ENCODE measurements at regions not wholly inside any gene's neighbourhood (a gene's known extent, or its start where the extent isn't known, plus 50 kb on each side); places are given as distances from the start of the nearest gene placed in this dataset.

DNA sequence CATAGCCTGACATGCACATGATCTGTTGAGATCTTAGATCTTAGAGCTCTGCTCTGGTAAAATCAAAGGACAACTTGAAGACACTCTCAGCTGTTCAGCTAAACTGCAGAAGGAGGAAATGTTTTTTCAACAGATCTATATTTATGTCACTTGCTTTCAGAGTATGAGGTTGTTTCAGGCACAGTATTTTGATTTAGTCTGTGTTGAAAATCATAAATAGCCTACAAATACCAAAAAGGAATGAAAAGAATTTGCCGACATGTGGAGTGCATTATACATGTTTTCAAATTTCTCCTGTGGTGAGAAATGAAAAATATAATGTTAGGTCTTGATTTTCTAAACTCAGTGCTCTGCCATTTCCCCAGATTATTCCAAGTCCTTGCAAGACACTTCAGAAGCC is 1118.4 kb downstream of the TBL1XR1 start:
- DNase-seq = no peak
- Histone ChIP-seq H2BK15ac (ENCODE audit: low read depth, low read length) (no peak overlapping the region), H2AFZ (ENCODE audit: low read length) (no peak overlapping the region), H2BK20ac (ENCODE audit: low read depth, low read length, poor library complexity, severe bottlenecking) (no peak overlapping the region), H3K18ac (ENCODE audit: insufficient read length, low read depth, low read length) (no peak overlapping the region), H3K27ac (ENCODE audit: insufficient read length, low read depth, low read length) (no peak overlapping the region), H3T11ph (ENCODE audit: low read length) (no peak overlapping the region), H4K8ac (replicated peaks; ENCODE audit: insufficient read length, low read depth, low read length) (no peak overlapping the region), H3K56ac (ENCODE audit: insufficient read length, low read depth, low read length) (no peak overlapping the region), H4K20me1 (ENCODE audit: control insufficient read depth, insufficient read depth, insufficient read length) (no peaks in the 10 kb centered on the region), H4K91ac (ENCODE audit: insufficient read length, low read depth, low read length) (no peak overlapping the region), H3K4me1 (ENCODE audit: insufficient read depth, low read length) (no peaks in the 10 kb centered on the region), H3K23me2 (ENCODE audit: insufficient read length, low read depth, low read length, poor library complexity, severe bottlenecking) (no peaks in the 10 kb centered on the region), H3K4me2 (ENCODE audit: insufficient read depth, insufficient read length, low read length) (no peak overlapping the region), H3K14ac (ENCODE audit: insufficient read depth, low read length) (no peak overlapping the region), H3K23ac (ENCODE audit: insufficient read length, low read depth, low read length) (no peak overlapping the region), H2AK5ac (ENCODE audit: insufficient read length, low read length) (no peak overlapping the region), H3K27me3 (ENCODE audit: insufficient read depth, low read length) (no peaks in the 10 kb centered on the region), H2BK120ac (ENCODE audit: low read depth, low read length, poor library complexity, severe bottlenecking) (no peak overlapping the region), H3K9me3 (ENCODE audit: control insufficient read depth, low read depth, low read length) (no peaks in the 10 kb centered on the region), H3K4ac (ENCODE audit: low read depth, low read length) (no peak overlapping the region), H3K9ac (ENCODE audit: extremely low read depth, insufficient read length, low read length) (no peak overlapping the region), H4K5ac (ENCODE audit: insufficient read length, low read depth, low read length) (no peak overlapping the region), H2BK12ac (ENCODE audit: insufficient read length, low read depth, low read length) (no peak overlapping the region), H3K79me2 (ENCODE audit: insufficient read depth, low read length) (no peaks in the 10 kb centered on the region), H2BK5ac (ENCODE audit: insufficient read length, low read length) (no peak overlapping the region), H3K79me1 (ENCODE audit: insufficient read depth, low read depth, low read length, poor library complexity, severe bottlenecking) (no peaks in the 10 kb centered on the region)
- TF ChIP-seq, protein P1, sequence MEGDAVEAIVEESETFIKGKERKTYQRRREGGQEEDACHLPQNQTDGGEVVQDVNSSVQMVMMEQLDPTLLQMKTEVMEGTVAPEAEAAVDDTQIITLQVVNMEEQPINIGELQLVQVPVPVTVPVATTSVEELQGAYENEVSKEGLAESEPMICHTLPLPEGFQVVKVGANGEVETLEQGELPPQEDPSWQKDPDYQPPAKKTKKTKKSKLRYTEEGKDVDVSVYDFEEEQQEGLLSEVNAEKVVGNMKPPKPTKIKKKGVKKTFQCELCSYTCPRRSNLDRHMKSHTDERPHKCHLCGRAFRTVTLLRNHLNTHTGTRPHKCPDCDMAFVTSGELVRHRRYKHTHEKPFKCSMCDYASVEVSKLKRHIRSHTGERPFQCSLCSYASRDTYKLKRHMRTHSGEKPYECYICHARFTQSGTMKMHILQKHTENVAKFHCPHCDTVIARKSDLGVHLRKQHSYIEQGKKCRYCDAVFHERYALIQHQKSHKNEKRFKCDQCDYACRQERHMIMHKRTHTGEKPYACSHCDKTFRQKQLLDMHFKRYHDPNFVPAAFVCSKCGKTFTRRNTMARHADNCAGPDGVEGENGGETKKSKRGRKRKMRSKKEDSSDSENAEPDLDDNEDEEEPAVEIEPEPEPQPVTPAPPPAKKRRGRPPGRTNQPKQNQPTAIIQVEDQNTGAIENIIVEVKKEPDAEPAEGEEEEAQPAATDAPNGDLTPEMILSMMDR (conservative IDR thresholded peaks at IDR 0.05) = no peak
- no peak overlapping the region for H3K27ac Mint-ChIP-seq
- WGBS (ENCODE audit: extremely low coverage, insufficient read length, low lambda C conversion rate) = no CpG with 5 or more reads among the region's 1 CpG
- no peaks in the 10 kb centered on the region for H3K4me1 Mint-ChIP-seq
- no peaks in the 10 kb centered on the region for H3K9me3 Mint-ChIP-seq
- no peaks in the 10 kb centered on the region for H3K36me3 Mint-ChIP-seq (ENCODE audit: insufficient read depth in 1 of 3, low read depth in 3 of 3)
- no peaks in the 10 kb centered on the region for H3K27me3 Mint-ChIP-seq (ENCODE audit: low read depth)
- H3K4me3 Mint-ChIP-seq = no peak overlapping the region

All from H9 (cell line).